HEK293T (cell line): ENCODE measurements at regions not wholly inside any gene's neighbourhood (a gene's known extent, or its start where the extent isn't known, plus 50 kb on each side); places are given as distances from the start of the nearest gene placed in this dataset.

ENCODE experiments used
- BHLHE40 ChIP-seq: fragments of 450-650 bp; IDR thresholded peaks from 2 replicates; pipeline ENCODE4 v1.6.1; 2016; ENCODE audit warnings: mild to moderate bottlenecking, moderate library complexity, borderline replicate concordance
- CTBP1 ChIP-seq: fragments of 450-650 bp; IDR thresholded peaks from 2 replicates; pipeline ENCODE4 v1.6.1; 2016; ENCODE audit warnings: borderline replicate concordance
- ELF4 ChIP-seq: fragments of 450-650 bp; IDR thresholded peaks from 2 replicates; pipeline ENCODE4 v1.6.1; 2017; ENCODE audit warnings: antibody characterized with exemption
- FOXM1 ChIP-seq: fragments of 450-650 bp; IDR thresholded peaks from 2 replicates; pipeline ENCODE4 v1.6.1; 2017; ENCODE audit warnings: mild to moderate bottlenecking, borderline replicate concordance
- L3MBTL2 ChIP-seq: fragments of 450-650 bp; conservative IDR thresholded peaks from 2 replicates; pipeline ENCODE4 v1.6.1; 2016; ENCODE audit warnings: mild to moderate bottlenecking
- NFRKB ChIP-seq: fragments of 450-650 bp; IDR thresholded peaks from 2 replicates; pipeline ENCODE4 v1.6.1; 2016; ENCODE audit warnings: mild to moderate bottlenecking, moderate library complexity
- SP1 ChIP-seq: fragments of 450-650 bp; IDR thresholded peaks from 2 replicates; pipeline ENCODE4 v1.6.1; 2017
- SUZ12 ChIP-seq: fragments of 450-650 bp; IDR thresholded peaks from 2 replicates; pipeline ENCODE4 v1.6.1; 2016; ENCODE audit warnings: mild to moderate bottlenecking
- ZNF384 ChIP-seq: fragments of 450-650 bp; IDR thresholded peaks from 2 replicates; pipeline ENCODE4 v1.6.1; 2016

- no peak for TF ChIP-seq CTBP1
- no peak for TF ChIP-seq FOXM1
- TF ChIP-seq NFRKB, result no peak
- no peak for TF ChIP-seq BHLHE40
- no peak for TF ChIP-seq SP1
- TF ChIP-seq SUZ12, result no peak
- no peak for TF ChIP-seq L3MBTL2
- no peak for TF ChIP-seq ELF4
- TF ChIP-seq ZNF384, result no peak
Observed at GRCh38 chr17:14762736-14763479, 462.0 kb downstream of the HS3ST3B1 start.
